ENCODE measurements at regions not wholly inside any gene's neighbourhood (a gene's known extent, or its start where the extent isn't known, plus 50 kb on each side); places are given as distances from the start of the nearest gene placed in this dataset.

- Histone ChIP-seq H3K4me1 (no peaks in the 10 kb centered on the region), H3K4me3 (no peak overlapping the region), H3K9me3 (no peaks in the 10 kb centered on the region), H3K36me3 (no peaks in the 10 kb centered on the region), H3K27me3 (no peaks in the 10 kb centered on the region), H3K27ac (no peak overlapping the region)
- DNase-seq (no peak), ATAC-seq (no peak)
- intact Hi-C loops (cut with DNase I) = no loop called here
- TF ChIP-seq CTCF (IDR thresholded peaks at IDR 0.05) = no peak
Observed at GRCh38 chr4:66911880-66912279, 633.4 kb downstream of the CENPC start.

GRCh38 chr4:66906314-66906713 is 639.0 kb downstream of the CENPC start:
- DNase-seq (no peak), ATAC-seq (no peak)
- intact Hi-C loops (cut with DNase I) = no loop called here
- H3K9me3 ChIP-seq = no peaks in the 10 kb centered on the region
- H3K4me3 ChIP-seq = no peak overlapping the region
- no peak for TF ChIP-seq CTCF (IDR thresholded peaks at IDR 0.05)
- no peaks in the 10 kb centered on the region for H3K36me3 ChIP-seq
- no peak overlapping the region for H3K27ac ChIP-seq
- H3K4me1 ChIP-seq = no peaks in the 10 kb centered on the region
- H3K27me3 ChIP-seq = no peaks in the 10 kb centered on the region

GRCh38 chr4:66899422-66900065 is 645.8 kb downstream of the CENPC start:
- no peak overlapping the region for H3K4me3 ChIP-seq
- intact Hi-C loops (cut with DNase I) = no loop called here
- H3K27me3 ChIP-seq = no peaks in the 10 kb centered on the region
- ATAC-seq = no peak
- no peak overlapping the region for H3K27ac ChIP-seq
- H3K4me1 ChIP-seq = no peaks in the 10 kb centered on the region
- H3K36me3 ChIP-seq = no peaks in the 10 kb centered on the region
- H3K9me3 ChIP-seq = peaks cover 0 to 12% of the 10 kb centered on the region in 2 donors
- no peak for TF ChIP-seq CTCF (IDR thresholded peaks at IDR 0.05)
- peak in 1 of 4 donors; percentile 72 for DNase-seq

GRCh38 chr4:66893807-66894206 is 651.5 kb downstream of the CENPC start:
- H3K36me3 ChIP-seq = no peaks in the 10 kb centered on the region
- no peak overlapping the region for H3K4me3 ChIP-seq
- H3K4me1 ChIP-seq = no peaks in the 10 kb centered on the region
- no peaks in the 10 kb centered on the region for H3K27me3 ChIP-seq
- intact Hi-C loops (cut with DNase I) = no loop called here
- no peak for TF ChIP-seq CTCF (IDR thresholded peaks at IDR 0.05)
- H3K9me3 ChIP-seq = peaks cover 0 to 4% of the 10 kb centered on the region in 2 donors
- no peak for DNase-seq
- ATAC-seq = no peak
- no peak overlapping the region for H3K27ac ChIP-seq

GRCh38 chr4:66887061-66887460 is 658.2 kb downstream of the CENPC start:
- Histone ChIP-seq H3K27me3 (no peaks in the 10 kb centered on the region), H3K9me3 (no peaks in the 10 kb centered on the region), H3K4me1 (no peaks in the 10 kb centered on the region), H3K36me3 (no peaks in the 10 kb centered on the region), H3K4me3 (no peak overlapping the region), H3K27ac (no peak overlapping the region)
- TF ChIP-seq CTCF (IDR thresholded peaks at IDR 0.05) = no peak
- intact Hi-C loops (cut with DNase I) = no loop called here
- ATAC-seq (no peak), DNase-seq (no peak)
